HCT116 (cell line): ENCODE measurements at regions not wholly inside any gene's neighbourhood (a gene's known extent, or its start where the extent isn't known, plus 50 kb on each side); places are given as distances from the start of the nearest gene placed in this dataset.

Experiments used
- ATAC-seq: fragments of 200-7000 bp; cut with Tn5 transposase; 2 replicates; pipeline ENCODE4 v1.9.1; 2020; ENCODE audit warnings: mild to moderate bottlenecking, moderate library complexity
- BruUV-seq: library from RNA; stranded (reverse); fragments of 400-500 nt; replicated peaks from 2 replicates; lab custom pipeline; 2021; lab: Mats Ljungman, UMichigan
- CTCF ChIA-PET: fragments of 300-600 bp; sonication (Branson Sonifier 250); formaldehyde crosslinking; loops from one replicate; lab custom pipeline; 2021; ENCODE audit warnings: antibody characterized with exemption; lab: Charles Lee
- POLR2A ChIA-PET: fragments of 300-600, 350-600 bp; sonication (Branson Sonifier 250); formaldehyde crosslinking; loops from one replicate; lab custom pipeline; 2021; ENCODE audit warnings: antibody characterized with exemption; lab: Charles Lee
- RAD21 ChIA-PET, 2 experiments: fragments of 300-600 bp; sonication (Branson Sonifier 250); formaldehyde crosslinking; loops; one replicate each; lab custom pipeline; 2023; ENCODE audit warnings: low total read pairs in 2 of 2; ENCODE audit not compliant: uncharacterized antibody in 2 of 2, unreplicated experiment in 2 of 2, low non-redundant PET in 1 of 2; lab: Charles Lee
- DNase-seq: peaks from one replicate; pipeline ENCODE4 v3.0.0-alpha.2; 2010; ENCODE audit warnings: low read depth, low spot score
- H2AFZ ChIP-seq: fragments of 200-600 bp; shearing (Covaris generic), sonication (generic); 2 replicates; pipeline ENCODE4 v1.6.1; 2017; ENCODE audit warnings: low read depth, mixed run types, mixed read lengths, antibody characterized with exemption, low read length; ENCODE audit not compliant: poor library complexity, severe bottlenecking
- H3K27ac ChIP-seq: 2 replicates; pipeline ENCODE4 v1.5.1; 2012; ENCODE audit warnings: low read depth, low read length
- H3K27me3 ChIP-seq: fragments of 200-600 bp; sonication (generic); 2 replicates; pipeline ENCODE4 v1.6.1; 2016; ENCODE audit warnings: mixed run types, low read length, mixed read lengths; ENCODE audit not compliant: insufficient read depth
- H3K36me3 ChIP-seq, 2 experiments: fragments of 200-500 bp in 1 of 2; fragments of 200-600 bp in 1 of 2; sonication (Bioruptor generic) in 1 of 2; sonication (generic) in 1 of 2; 2 replicates each; pipeline versions ENCODE4 v1.5.1 to v1.6.1; 2014 to 2016; ENCODE audit warnings: low read length in 2 of 2, inconsistent platforms in 1 of 2, mixed read lengths in 1 of 2, mixed run types in 1 of 2; ENCODE audit not compliant: insufficient read depth in 2 of 2, control insufficient read depth in 1 of 2
- H3K4me1 ChIP-seq, 2 experiments: fragments of 200-600 bp in 1 of 2; sonication (generic) in 1 of 2; 2 replicates each; pipeline versions ENCODE4 v1.5.1 to v1.6.1; 2012 to 2017; ENCODE audit warnings: low read length in 2 of 2, inconsistent platforms in 1 of 2, mild to moderate bottlenecking in 1 of 2, mixed read lengths in 1 of 2, mixed run types in 1 of 2, moderate library complexity in 1 of 2; ENCODE audit not compliant: insufficient read depth in 2 of 2, control insufficient read depth in 1 of 2
- H3K4me2 ChIP-seq: fragments of 200-600 bp; sonication (generic); 2 replicates; pipeline ENCODE4 v1.6.1; 2017; ENCODE audit warnings: mixed run types, low read length, mixed read lengths
- H3K4me3 ChIP-seq, 2 experiments: fragments of 200-600 bp in 1 of 2; sonication (generic) in 1 of 2; replicated peaks in 1 of 2; 2 replicates each; pipeline ENCODE4 v1.5.1; 2011 to 2016; ENCODE audit warnings: low read length in 2 of 2, control low read depth in 1 of 2, low read depth in 1 of 2, mild to moderate bottlenecking in 1 of 2, mixed read lengths in 1 of 2, mixed run types in 1 of 2
- H3K79me2 ChIP-seq: fragments of 200-600 bp; sonication (generic); 2 replicates; pipeline ENCODE4 v1.6.1; 2017; ENCODE audit warnings: mild to moderate bottlenecking, mixed run types, low read length, moderate library complexity, mixed read lengths; ENCODE audit not compliant: insufficient read depth
- H3K9ac ChIP-seq: fragments of 200-600 bp; sonication (generic); 2 replicates; pipeline ENCODE4 v1.6.1; 2016; ENCODE audit warnings: low read length, mixed read lengths
- H3K9me2 ChIP-seq: fragments of 200-600 bp; sonication (generic), shearing (Covaris generic); 2 replicates; pipeline ENCODE4 v1.6.1; 2017; ENCODE audit warnings: mixed run types, mild to moderate bottlenecking, moderate library complexity; ENCODE audit not compliant: insufficient read depth
- H3K9me3 ChIP-seq, 2 experiments: fragments of 200-500 bp in 1 of 2; fragments of 200-600 bp in 1 of 2; sonication (Bioruptor generic) in 1 of 2; sonication (generic) in 1 of 2; 2 replicates each; pipeline ENCODE4 v1.6.1; 2014 to 2017; ENCODE audit warnings: low read length in 2 of 2, mixed read lengths in 2 of 2, inconsistent platforms in 1 of 2, low read depth in 1 of 2, mild to moderate bottlenecking in 1 of 2, mixed run types in 1 of 2, moderate library complexity in 1 of 2; ENCODE audit not compliant: control insufficient read depth in 1 of 2, insufficient read depth in 1 of 2
- H4K20me1 ChIP-seq: fragments of 200-600 bp; sonication (generic), shearing (Covaris generic); 2 replicates; pipeline ENCODE4 v1.6.1; 2017; ENCODE audit warnings: mixed run types, mild to moderate bottlenecking, moderate library complexity; ENCODE audit not compliant: insufficient read depth
- ATF3 ChIP-seq: IDR thresholded peaks from 2 replicates; pipeline ENCODE4 v1.6.1; 2012
- CBX3 ChIP-seq: IDR thresholded peaks from 2 replicates; pipeline ENCODE4 v1.6.1; 2012; ENCODE audit warnings: low read depth
- CEBPB ChIP-seq: IDR thresholded peaks from 2 replicates; pipeline ENCODE4 v1.6.1; 2012; ENCODE audit warnings: low read depth
- CTCF ChIP-seq, 3 experiments: fragments of 200-600 bp in 1 of 3; sonication (generic) in 1 of 3; IDR thresholded peaks in 2 of 3; conservative IDR thresholded peaks in 1 of 3; 2 replicates each; pipeline ENCODE4 v1.5.1; 2012 to 2017; ENCODE audit warnings: low read depth in 2 of 3, low read length in 2 of 3, antibody characterized with exemption in 1 of 3, borderline replicate concordance in 1 of 3, control low read depth in 1 of 3, mild to moderate bottlenecking in 1 of 3, mixed read lengths in 1 of 3, mixed run types in 1 of 3, moderate library complexity in 1 of 3; ENCODE audit not compliant: insufficient read depth in 1 of 3
- EZH2phosphoT487 ChIP-seq: fragments of 200-600 bp; IDR thresholded peaks from 2 replicates; pipeline ENCODE4 v1.6.1; 2018; ENCODE audit warnings: antibody characterized with exemption, borderline replicate concordance
- FOSL1 ChIP-seq: IDR thresholded peaks from 2 replicates; pipeline ENCODE4 v1.6.1; 2012; ENCODE audit warnings: low read depth
- JUND ChIP-seq: IDR thresholded peaks from 2 replicates; pipeline ENCODE4 v1.6.1; 2012
- POLR2A ChIP-seq: IDR thresholded peaks from 2 replicates; pipeline ENCODE4 v1.7.0; 2011; ENCODE audit warnings: borderline replicate concordance; ENCODE audit not compliant: insufficient read depth, insufficient read length; ENCODE audit errors: extremely low read depth
- SRF ChIP-seq: IDR thresholded peaks from 2 replicates; pipeline ENCODE4 v1.6.1; 2012; ENCODE audit warnings: low read depth
- YY1 ChIP-seq: IDR thresholded peaks from 2 replicates; pipeline ENCODE4 v1.6.1; 2011; ENCODE audit warnings: low read length, low read depth, moderate library complexity, mild to moderate bottlenecking; ENCODE audit not compliant: insufficient replicate concordance; ENCODE audit errors: extremely low read depth
- ZFX ChIP-seq: fragments of 450-650 bp; IDR thresholded peaks from 2 replicates; pipeline ENCODE4 v1.6.1; 2017
- ZNF274 ChIP-seq: fragments of 200-500 bp; sonication (Bioruptor generic); IDR thresholded peaks from 2 replicates; pipeline ENCODE4 v1.6.1; 2014; ENCODE audit warnings: mild to moderate bottlenecking, low read depth, low read length, inconsistent platforms
- intact Hi-C: fragments of 100-400 bp; cut with micrococcal nuclease; formaldehyde crosslinking; loops from 2 replicates; pipeline ENCODE4 v1.10.0; 2022

DNA sequence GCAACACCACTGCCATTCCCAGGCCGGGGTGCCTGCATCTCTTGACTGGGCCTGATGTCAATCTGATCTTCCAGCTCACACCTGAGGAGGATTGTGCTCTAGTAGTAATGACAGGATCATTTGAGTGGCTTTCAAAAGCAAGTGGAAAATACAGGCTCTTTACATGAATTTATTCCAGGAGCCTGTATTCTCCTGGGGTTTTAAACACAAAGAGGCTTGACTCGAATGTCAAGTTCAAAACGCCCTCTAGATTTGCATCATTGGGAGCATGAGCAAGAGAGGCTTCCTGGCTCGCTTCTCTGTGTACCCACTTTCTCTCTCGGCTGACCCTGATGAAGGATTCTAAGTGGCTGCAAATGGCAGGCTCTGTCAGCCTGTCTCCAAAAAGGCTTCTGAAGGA, 199.5 kb upstream of the PUDP start:
- Histone ChIP-seq H3K9ac (no peak overlapping the region), H3K4me3 (no peak overlapping the region), H2AFZ (no peak overlapping the region), H3K27me3 (no peaks in the 10 kb centered on the region), H3K36me3 (no peaks in the 10 kb centered on the region), H3K27ac (no peak overlapping the region), H4K20me1 (no peaks in the 10 kb centered on the region), H3K79me2 (no peaks in the 10 kb centered on the region), H3K4me2 (no peak overlapping the region), H3K9me2 (no peaks in the 10 kb centered on the region), H3K9me3 (no peaks in the 10 kb centered on the region), H3K4me1 (no peaks in the 10 kb centered on the region)
- intact Hi-C loops = no loop called here
- ChIA-PET CTCF (no interaction called here), RAD21 (no interaction called here), POLR2A (no interaction called here)
- no peak for TF ChIP-seq POLR2A
- no peak for TF ChIP-seq ATF3
- no peak for TF ChIP-seq YY1
- no peak for TF ChIP-seq ZFX
- no peak for TF ChIP-seq FOSL1
- TF ChIP-seq CBX3 = no peak
- no peak for TF ChIP-seq CTCF (IDR thresholded peaks at IDR 0.05 in 2 of 3, conservative IDR thresholded peaks at IDR 0.05 in 1 of 3; ENCODE audit: borderline replicate concordance in 1 of 3, insufficient read depth in 1 of 3, low read depth in 2 of 3, low read length in 2 of 3)
- no TSS peak for BruUV-seq
- DNase-seq (no peak), ATAC-seq (no peak)

- CTCF ChIA-PET = no interaction called here
- no TSS peak for BruUV-seq
Observed at GRCh38 chrX:7346021-7346420, 198.1 kb upstream of the PUDP start.

More at GRCh38 chrX:7346021-7346420, 198.1 kb upstream of the PUDP start:
- Histone ChIP-seq H3K36me3 (no peaks in the 10 kb centered on the region), H3K4me1 (no peaks in the 10 kb centered on the region), H2AFZ (no peak overlapping the region), H3K9me3 (no peaks in the 10 kb centered on the region), H4K20me1 (no peaks in the 10 kb centered on the region), H3K9me2 (no peaks in the 10 kb centered on the region), H3K27me3 (no peaks in the 10 kb centered on the region), H3K27ac (no peak overlapping the region), H3K79me2 (no peaks in the 10 kb centered on the region), H3K9ac (no peak overlapping the region), H3K4me3 (no peak overlapping the region), H3K4me2 (no peak overlapping the region)
- ATAC-seq = no peak
- ChIA-PET POLR2A (no interaction called here), RAD21 (no interaction called here)
- intact Hi-C loops = no loop called here
- DNase-seq = no peak
- TF ChIP-seq SRF = no peak
- no peak for TF ChIP-seq CEBPB
- no peak for TF ChIP-seq CBX3
- TF ChIP-seq CTCF (IDR thresholded peaks at IDR 0.05 in 2 of 3, conservative IDR thresholded peaks at IDR 0.05 in 1 of 3; ENCODE audit: borderline replicate concordance in 1 of 3, insufficient read depth in 1 of 3, low read depth in 2 of 3, low read length in 2 of 3) = no peak
- TF ChIP-seq ZNF274 = no peak
- no peak for TF ChIP-seq EZH2phosphoT487
- TF ChIP-seq YY1 = no peak
- TF ChIP-seq JUND = no peak
